Aorta (tissue), 5 donors: ENCODE measurements at regions not wholly inside any gene's neighbourhood (a gene's known extent, or its start where the extent isn't known, plus 50 kb on each side); places are given as distances from the start of the nearest gene placed in this dataset.

Source experiments
- ATAC-seq: fragments of 200-7000 bp; cut with Tn5 transposase; one replicate; pipeline ENCODE4 v1.9.1; 2022; ENCODE audit warnings: moderate library complexity; ENCODE audit not compliant: low FRiP score
- DNase-seq, 2 donors: peaks; one replicate each; pipeline ENCODE4 v3.0.0-alpha.2; 2020
- H3K27ac ChIP-seq, 2 donors: one replicate each; pipeline ENCODE4 v1.5.1; 2013; ENCODE audit warnings: low read length in 2 of 2, mild to moderate bottlenecking in 2 of 2, moderate library complexity in 2 of 2, control low read depth in 1 of 2, inconsistent platforms in 1 of 2, low read depth in 1 of 2
- H3K27me3 ChIP-seq, 2 donors: one replicate each; pipeline ENCODE4 v1.6.1; 2013; ENCODE audit warnings: control low read depth in 1 of 2, low read length in 1 of 2, mild to moderate bottlenecking in 1 of 2, moderate library complexity in 1 of 2; ENCODE audit not compliant: insufficient read depth in 2 of 2, control insufficient read depth in 1 of 2
- H3K36me3 ChIP-seq, 2 donors: one replicate each; pipeline ENCODE4 v1.6.1; 2013; ENCODE audit warnings: control low read depth in 1 of 2, low read length in 1 of 2, mild to moderate bottlenecking in 1 of 2; ENCODE audit not compliant: insufficient read depth in 2 of 2, control insufficient read depth in 1 of 2
- H3K4me1 ChIP-seq, 2 donors: one replicate each; pipeline ENCODE4 v1.6.1; 2013; ENCODE audit warnings: low read length in 2 of 2, control low read depth in 1 of 2, mild to moderate bottlenecking in 1 of 2, moderate library complexity in 1 of 2; ENCODE audit not compliant: insufficient read depth in 2 of 2, control insufficient read depth in 1 of 2
- H3K4me3 ChIP-seq, 2 donors: one replicate each; pipeline ENCODE4 v1.5.1; 2013; ENCODE audit warnings: low read length in 2 of 2, control low read depth in 1 of 2, mild to moderate bottlenecking in 1 of 2
- H3K9me3 ChIP-seq: one replicate; pipeline ENCODE4 v1.6.1; 2013; ENCODE audit warnings: mild to moderate bottlenecking, low read length; ENCODE audit not compliant: control insufficient read depth
- WGBS, 2 donors: extraction: QIAGEN DNeasy Blood & Tissue Kit; methylation state at CpG; one replicate each; pipeline ENCODE4 v1.1.7; 2013; 5-methylcytosine and 5-hydroxymethylcytosine counted together
- intact Hi-C, 2 donors: fragments of 100-400 bp; cut with DNase I; formaldehyde crosslinking; loops; one replicate each; pipeline versions ENCODE4 v1.14.2 to v1.15.0; 2022
- donor health status: healthy with polysubstance abuse.
- donor health status: Bipolar disorder and iron deficiency.
- donor health status: DM: no; HTN: no; CAD: no.
- donor health status: DM: no; HTN: no; CAD: no.
- donor health status: DM: yes; HTN: yes; CAD: no.

- no peak overlapping the region for H3K27ac ChIP-seq
- intact Hi-C loops: no loop called here
- H3K9me3 ChIP-seq: no peaks in the 10 kb centered on the region
- no peaks in the 10 kb centered on the region for H3K36me3 ChIP-seq
- no peaks in the 10 kb centered on the region for H3K27me3 ChIP-seq
- H3K4me1 ChIP-seq: no peaks in the 10 kb centered on the region
- no peak overlapping the region for H3K4me3 ChIP-seq
- ATAC-seq: no peak
- DNase-seq: no peak
These were observed 430.0 kb downstream of the FAM181B start for GRCh38 chr11:82303671-82304070.

GRCh38 chr11:82288471-82288870 lies 445.2 kb downstream of the FAM181B start:
- Histone ChIP-seq H3K27ac (no peak overlapping the region), H3K36me3 (no peaks in the 10 kb centered on the region), H3K9me3 (peaks cover 2% of the 10 kb centered on the region), H3K4me3 (no peak overlapping the region), H3K4me1 (no peaks in the 10 kb centered on the region), H3K27me3 (no peaks in the 10 kb centered on the region)
- no peak for ATAC-seq
- no peak for DNase-seq
- intact Hi-C loops: no loop called here
- WGBS, 2 donors: 47 to 51% methylated on average over 2 of the region's 2 CpGs

GRCh38 chr11:82270870-82271269 lies 462.8 kb downstream of the FAM181B start:
- ATAC-seq (no peak), DNase-seq (no peak)
- Histone ChIP-seq H3K27me3 (no peaks in the 10 kb centered on the region), H3K36me3 (no peaks in the 10 kb centered on the region), H3K27ac (no peak overlapping the region), H3K4me3 (no peak overlapping the region), H3K9me3 (no peaks in the 10 kb centered on the region), H3K4me1 (no peaks in the 10 kb centered on the region)
- WGBS, 2 donors: 92 to 95% methylated on average over 1 of the region's 1 CpG
- intact Hi-C loops: no loop called here

- intact Hi-C loops: no loop called here
- H3K4me3 ChIP-seq: no peak overlapping the region
- ATAC-seq (no peak), DNase-seq (no peak)
- no peaks in the 10 kb centered on the region for H3K9me3 ChIP-seq
- WGBS, 2 donors: 59 to 69% methylated on average over 6 of the region's 6 CpGs
- H3K36me3 ChIP-seq: no peaks in the 10 kb centered on the region
- H3K4me1 ChIP-seq: no peaks in the 10 kb centered on the region
- no peaks in the 10 kb centered on the region for H3K27me3 ChIP-seq
- no peak overlapping the region for H3K27ac ChIP-seq
These were observed 465.0 kb downstream of the FAM181B start for GRCh38 chr11:82268627-82269026.

GRCh38 chr11:82267186-82267585 lies 466.5 kb downstream of the FAM181B start:
- no peak overlapping the region for H3K4me3 ChIP-seq
- ATAC-seq (no peak), DNase-seq (no peak)
- no peaks in the 10 kb centered on the region for H3K36me3 ChIP-seq
- H3K4me1 ChIP-seq: no peaks in the 10 kb centered on the region
- intact Hi-C loops: no loop called here
- 78 to 84% methylated on average over 3 of the region's 3 CpGs for whole genome bisulfite sequencing, 2 donors
- H3K9me3 ChIP-seq: no peaks in the 10 kb centered on the region
- no peaks in the 10 kb centered on the region for H3K27me3 ChIP-seq
- no peak overlapping the region for H3K27ac ChIP-seq

- no peaks in the 10 kb centered on the region for H3K4me1 ChIP-seq
- intact Hi-C loops: no loop called here
- no peaks in the 10 kb centered on the region for H3K9me3 ChIP-seq
- WGBS, 2 donors: 91 to 94% methylated on average over 1 of the region's 1 CpG
- H3K4me3 ChIP-seq: no peak overlapping the region
- no peak overlapping the region for H3K27ac ChIP-seq
- ATAC-seq (no peak), DNase-seq (no peak)
- H3K36me3 ChIP-seq: no peaks in the 10 kb centered on the region
- H3K27me3 ChIP-seq: no peaks in the 10 kb centered on the region
These were observed 472.3 kb downstream of the FAM181B start for GRCh38 chr11:82261367-82261766.

- H3K27ac ChIP-seq: no peak overlapping the region
- no peaks in the 10 kb centered on the region for H3K4me1 ChIP-seq
- no peaks in the 10 kb centered on the region for H3K9me3 ChIP-seq
- no peaks in the 10 kb centered on the region for H3K36me3 ChIP-seq
- no peak for DNase-seq
- H3K4me3 ChIP-seq: no peak overlapping the region
- no peaks in the 10 kb centered on the region for H3K27me3 ChIP-seq
- intact Hi-C loops: no loop called here
- no peak for ATAC-seq
- WGBS, 2 donors: 74 to 75% methylated on average over 2 of the region's 2 CpGs
These were observed 483.6 kb downstream of the FAM181B start for GRCh38 chr11:82250047-82250446.

GRCh38 chr11:82246926-82247325 lies 486.7 kb downstream of the FAM181B start:
- Histone ChIP-seq H3K4me3 (no peak overlapping the region), H3K9me3 (no peaks in the 10 kb centered on the region), H3K36me3 (no peaks in the 10 kb centered on the region), H3K27ac (no peak overlapping the region), H3K27me3 (no peaks in the 10 kb centered on the region), H3K4me1 (no peaks in the 10 kb centered on the region)
- DNase-seq: no peak
- intact Hi-C loops: no loop called here
- no peak for ATAC-seq

GRCh38 chr11:82239498-82239897 lies 494.2 kb downstream of the FAM181B start:
- Histone ChIP-seq H3K27ac (no peak overlapping the region), H3K4me3 (no peak overlapping the region), H3K27me3 (no peaks in the 10 kb centered on the region), H3K4me1 (no peaks in the 10 kb centered on the region), H3K36me3 (no peaks in the 10 kb centered on the region), H3K9me3 (no peaks in the 10 kb centered on the region)
- intact Hi-C loops: no loop called here
- DNase-seq (no peak), ATAC-seq (no peak)
- 87 to 89% methylated on average over 5 of the region's 5 CpGs for whole genome bisulfite sequencing, 2 donors
